ENCODE measurements at regions not wholly inside any gene's neighbourhood (a gene's known extent, or its start where the extent isn't known, plus 50 kb on each side); places are given as distances from the start of the nearest gene placed in this dataset.

DNA sequence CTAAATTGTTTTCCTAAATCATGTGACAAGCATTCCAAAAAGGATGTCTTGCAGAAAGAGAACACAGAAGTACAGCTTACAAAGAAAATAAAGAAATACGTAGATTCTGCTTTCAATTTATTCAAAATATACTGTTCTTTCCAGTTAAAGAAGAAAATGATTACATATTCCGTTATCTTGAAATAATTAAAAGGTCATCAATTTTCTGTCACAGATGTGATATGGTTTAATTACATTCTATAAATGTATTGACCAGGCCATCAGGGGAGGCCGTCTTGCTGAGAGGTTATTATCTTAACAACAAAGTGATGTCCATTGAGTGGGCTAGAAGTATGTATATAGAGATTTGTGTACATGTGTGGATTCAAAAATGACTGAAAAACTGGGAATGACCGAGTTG lies 432.9 kb downstream of the SETD4 start:
- no peak for TF ChIP-seq POLR2A (IDR thresholded peaks at IDR 0.05; ENCODE audit: low read length)
- no peak for TF ChIP-seq GATA1 (IDR thresholded peaks at IDR 0.05; ENCODE audit: low read depth, low read length)

Data from erythroblast (primary cell).